ENCODE measurements at regions not wholly inside any gene's neighbourhood (a gene's known extent, or its start where the extent isn't known, plus 50 kb on each side); places are given as distances from the start of the nearest gene placed in this dataset.

GRCh38 chr1:201758499-201759050 is 70.4 kb upstream of the IPO9 start (continued):
- TF ChIP-seq RXRA (IDR thresholded peaks at IDR 0.05; ENCODE audit: insufficient read depth, low read depth, low read length) = no peak
- TF ChIP-seq JUND (IDR thresholded peaks at IDR 0.05; ENCODE audit: low read length) = no peak
- no peak for TF ChIP-seq ATF2 (IDR thresholded peaks at IDR 0.05; ENCODE audit: low read length)
- TF ChIP-seq CBX8 (IDR thresholded peaks at IDR 0.05; ENCODE audit: borderline replicate concordance, low read depth, low read length) = no peak
- TF ChIP-seq PHF8 (conservative IDR thresholded peaks at IDR 0.05; ENCODE audit: low read depth, low read length) = no peak

Data from H1 (cell line).